ENCODE measurements at regions not wholly inside any gene's neighbourhood (a gene's known extent, or its start where the extent isn't known, plus 50 kb on each side); places are given as distances from the start of the nearest gene placed in this dataset.

DNA sequence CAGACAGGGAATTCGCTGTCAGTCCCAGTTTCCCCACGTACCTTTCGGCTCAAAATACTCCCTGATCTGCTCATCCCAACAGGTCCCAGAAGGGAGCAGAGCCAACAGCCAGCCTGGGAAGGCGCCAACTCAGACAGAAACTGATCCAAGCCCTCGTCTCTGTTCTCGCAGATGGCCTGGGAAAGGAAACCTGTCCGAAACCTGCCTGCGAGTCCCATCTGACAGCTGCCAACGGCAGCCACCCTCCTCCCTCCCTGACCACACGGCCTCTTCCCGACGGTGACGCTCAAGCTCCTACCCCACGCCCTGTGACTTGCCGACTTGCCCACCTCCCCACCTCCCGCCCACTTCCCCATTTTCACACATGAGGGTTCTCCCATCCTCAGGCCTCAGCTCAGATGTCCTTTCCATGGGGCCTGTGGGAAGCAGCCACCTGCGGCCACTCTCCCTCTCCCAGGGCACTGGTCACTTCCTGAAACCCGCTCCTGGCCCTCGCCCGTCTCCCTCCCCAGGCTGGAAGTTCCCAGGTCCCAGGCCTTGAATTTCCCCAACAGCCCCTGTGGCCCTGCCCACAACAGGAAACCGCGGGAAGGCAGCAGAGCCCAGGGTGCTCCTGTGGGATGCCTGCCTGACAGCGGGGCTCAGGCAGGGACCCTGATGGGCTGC lies 60.9 kb upstream of the FBRSL1 start:
- DNase-seq (ENCODE audit: low read depth): peak; percentile 21
- no peak overlapping the region for H3K4me3 ChIP-seq (ENCODE audit: low read depth, low read length)

DNA sequence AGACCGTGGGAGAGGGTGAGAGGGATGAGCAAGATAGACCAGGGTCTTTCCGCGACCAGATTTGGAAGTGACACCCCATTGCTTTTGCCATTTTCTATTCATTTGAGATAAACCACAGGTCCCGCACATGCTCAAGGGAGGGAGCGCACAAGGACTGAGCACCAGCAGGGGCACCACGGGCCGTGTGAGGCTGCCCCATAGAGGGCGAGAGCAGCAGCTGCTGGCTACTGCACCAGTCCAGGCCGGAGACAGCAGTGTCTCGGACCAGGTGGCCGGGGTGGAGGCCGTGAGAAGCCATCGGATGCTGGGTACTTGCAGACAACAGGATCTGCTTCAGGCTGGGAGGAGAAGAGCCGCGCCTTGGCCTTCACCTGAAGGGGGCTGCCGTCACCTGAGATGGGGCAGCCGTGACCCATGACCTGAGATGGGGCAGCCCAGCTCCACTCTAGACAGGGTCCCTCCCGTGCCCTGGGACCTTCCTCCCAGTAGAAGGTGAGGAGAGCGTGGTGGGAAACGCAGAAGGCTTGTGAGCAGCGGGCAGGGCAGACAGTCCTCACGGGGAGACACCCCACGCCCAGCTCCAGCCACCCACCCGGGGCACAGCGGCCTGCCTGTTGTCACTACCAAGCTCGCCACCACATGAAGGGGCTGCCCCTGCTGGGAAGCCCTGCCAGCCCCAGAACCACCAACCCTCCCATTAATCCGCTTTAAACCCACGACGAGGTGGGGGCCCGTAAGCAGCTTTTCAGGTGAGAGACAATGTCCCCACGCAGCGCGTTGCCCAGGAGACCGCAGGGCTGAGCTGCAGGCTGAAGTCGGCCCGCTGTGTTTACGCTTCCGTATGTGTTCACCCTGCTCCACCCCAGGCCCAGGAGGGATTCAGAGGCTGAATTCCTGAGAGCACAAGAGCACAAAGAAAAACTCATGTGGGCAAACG lies 61.7 kb upstream of the FBRSL1 start:
- DNase-seq (ENCODE audit: low read depth): no peak
- H3K4me3 ChIP-seq (ENCODE audit: low read depth, low read length): no peak overlapping the region
- TF ChIP-seq, protein P1, sequence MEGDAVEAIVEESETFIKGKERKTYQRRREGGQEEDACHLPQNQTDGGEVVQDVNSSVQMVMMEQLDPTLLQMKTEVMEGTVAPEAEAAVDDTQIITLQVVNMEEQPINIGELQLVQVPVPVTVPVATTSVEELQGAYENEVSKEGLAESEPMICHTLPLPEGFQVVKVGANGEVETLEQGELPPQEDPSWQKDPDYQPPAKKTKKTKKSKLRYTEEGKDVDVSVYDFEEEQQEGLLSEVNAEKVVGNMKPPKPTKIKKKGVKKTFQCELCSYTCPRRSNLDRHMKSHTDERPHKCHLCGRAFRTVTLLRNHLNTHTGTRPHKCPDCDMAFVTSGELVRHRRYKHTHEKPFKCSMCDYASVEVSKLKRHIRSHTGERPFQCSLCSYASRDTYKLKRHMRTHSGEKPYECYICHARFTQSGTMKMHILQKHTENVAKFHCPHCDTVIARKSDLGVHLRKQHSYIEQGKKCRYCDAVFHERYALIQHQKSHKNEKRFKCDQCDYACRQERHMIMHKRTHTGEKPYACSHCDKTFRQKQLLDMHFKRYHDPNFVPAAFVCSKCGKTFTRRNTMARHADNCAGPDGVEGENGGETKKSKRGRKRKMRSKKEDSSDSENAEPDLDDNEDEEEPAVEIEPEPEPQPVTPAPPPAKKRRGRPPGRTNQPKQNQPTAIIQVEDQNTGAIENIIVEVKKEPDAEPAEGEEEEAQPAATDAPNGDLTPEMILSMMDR (IDR thresholded peaks at IDR 0.05; ENCODE audit: control insufficient read depth, extremely low read depth, insufficient read depth): no peak

More for the DNA sequence above, 60.9 kb upstream of the FBRSL1 start:
- TF ChIP-seq, protein P1 (IDR thresholded peaks at IDR 0.05; ENCODE audit: control insufficient read depth, extremely low read depth, insufficient read depth): no peak

DNA sequence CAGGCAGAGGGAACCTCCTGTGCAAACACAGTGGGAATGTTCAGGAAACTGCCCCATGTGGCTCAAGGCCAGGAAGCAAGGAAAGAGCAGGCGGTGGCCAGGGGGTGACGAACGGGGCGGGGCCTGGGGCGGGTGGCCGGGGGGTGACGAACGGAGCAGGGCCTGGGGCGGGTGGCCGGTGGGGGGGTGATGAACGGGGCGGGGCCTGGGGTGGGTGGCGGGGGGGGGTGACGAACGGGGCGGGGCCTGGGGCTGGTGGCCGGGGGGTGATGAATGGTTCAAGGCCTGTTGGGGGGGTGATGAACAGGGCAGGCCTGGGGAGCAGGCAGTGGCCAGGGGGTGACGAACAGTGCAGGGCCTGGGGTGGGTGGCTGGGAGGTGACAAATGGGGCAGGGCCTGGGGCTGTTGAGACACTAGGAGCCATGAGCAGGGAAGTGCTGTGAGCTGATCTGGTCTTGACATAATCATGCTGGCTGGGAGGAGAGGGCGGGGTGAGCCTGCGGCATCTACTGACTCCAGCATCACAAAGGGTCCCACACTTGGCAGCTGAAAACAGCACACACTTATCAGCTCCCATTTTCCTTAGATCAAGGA lies 62.7 kb upstream of the FBRSL1 start:
- TF ChIP-seq, protein P1 (IDR thresholded peaks at IDR 0.05; ENCODE audit: control insufficient read depth, extremely low read depth, insufficient read depth): no peak
- no peak overlapping the region for H3K4me3 ChIP-seq (ENCODE audit: low read depth, low read length)
- no peak for DNase-seq (ENCODE audit: low read depth)

DNA sequence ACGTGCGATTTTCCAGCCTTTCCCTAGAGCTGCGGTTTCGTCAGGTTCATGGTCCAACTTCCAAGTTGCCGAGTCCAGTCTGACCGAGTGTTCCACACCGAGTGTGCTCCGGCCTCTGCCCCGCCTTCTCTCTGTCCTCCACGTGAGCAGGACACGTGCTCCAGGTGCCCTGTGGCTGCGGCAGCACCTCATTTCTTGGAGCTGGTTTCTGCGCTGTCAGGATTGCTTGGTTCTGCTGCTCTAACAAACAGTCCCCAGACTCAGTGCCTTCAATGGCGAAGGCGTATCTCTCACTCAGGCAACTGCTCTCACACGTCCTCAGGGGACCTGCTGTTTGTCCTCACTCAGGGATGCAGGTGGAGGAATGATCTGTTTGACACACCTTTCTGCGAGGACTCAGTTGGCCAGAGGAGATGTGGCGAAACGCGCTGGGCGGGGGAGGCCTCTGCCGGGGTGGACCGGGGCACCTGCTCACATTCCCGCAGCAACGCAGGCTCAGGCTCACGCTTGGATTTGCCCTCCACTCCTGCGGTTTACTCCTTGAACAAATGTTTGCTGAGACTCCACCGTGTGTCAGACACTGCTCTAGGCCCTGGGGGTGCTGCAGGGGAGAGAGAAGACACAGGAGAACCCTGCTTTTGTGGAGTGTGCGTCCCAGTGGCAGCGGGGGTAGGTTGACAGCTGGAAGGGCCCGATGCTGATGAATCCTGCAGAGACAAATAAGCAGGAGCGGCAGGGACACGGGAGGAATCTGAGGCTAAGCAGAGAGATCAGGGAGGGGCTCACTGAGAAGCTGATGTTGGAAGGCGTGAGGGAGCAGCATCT lies 63.4 kb upstream of the FBRSL1 start:
- DNase-seq (ENCODE audit: low read depth): no peak
- TF ChIP-seq, protein P1 (IDR thresholded peaks at IDR 0.05; ENCODE audit: control insufficient read depth, extremely low read depth, insufficient read depth): no peak
- H3K4me3 ChIP-seq (ENCODE audit: low read depth, low read length): no peak overlapping the region

DNA sequence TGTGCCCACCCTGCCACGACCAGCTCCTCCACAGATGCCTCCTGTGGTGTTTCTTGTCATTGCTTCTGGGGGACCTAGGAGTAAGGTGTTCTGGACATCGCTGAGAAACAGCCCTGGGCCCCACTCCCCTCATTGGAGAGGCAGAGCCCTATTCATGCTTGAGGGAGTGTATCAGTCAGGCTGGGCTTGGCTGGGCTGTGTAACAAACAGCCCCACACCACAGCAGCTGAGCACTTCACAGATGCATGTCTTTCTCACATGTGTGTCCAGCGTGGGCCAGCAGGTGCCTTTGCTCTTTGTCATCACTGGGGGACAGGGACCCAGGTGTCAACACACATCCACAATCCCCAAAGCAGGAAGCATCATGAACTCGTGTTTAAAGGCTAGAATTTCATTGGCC lies 65.1 kb upstream of the FBRSL1 start:
- DNase-seq (ENCODE audit: low read depth): no peak
- TF ChIP-seq, protein P1 (IDR thresholded peaks at IDR 0.05; ENCODE audit: control insufficient read depth, extremely low read depth, insufficient read depth): no peak
- H3K4me3 ChIP-seq (ENCODE audit: low read depth, low read length): no peak overlapping the region
